IMR-90 (cell line): ENCODE measurements at regions not wholly inside any gene's neighbourhood (a gene's known extent, or its start where the extent isn't known, plus 50 kb on each side); places are given as distances from the start of the nearest gene placed in this dataset.

Experiments
- ATAC-seq: fragments of 200-7000 bp; cut with Tn5 transposase; 2 replicates; pipeline ENCODE4 v1.9.1; 2020; ENCODE audit warnings: low read depth, mild to moderate bottlenecking, moderate library complexity
- BruUV-seq: library from RNA; stranded (reverse); fragments of 400-500 nt; replicated peaks from 2 replicates; lab custom pipeline; 2021; lab: Mats Ljungman, UMichigan
- CTCF ChIA-PET: fragments of 300-600 bp; formaldehyde crosslinking; extraction: SDS; loops from one replicate; lab custom pipeline; 2021; ENCODE audit warnings: antibody characterized with exemption; lab: Yijun Ruan, JAX
- POLR2A ChIA-PET: fragments of 300-600 bp; sonication (Branson Sonifier 250); formaldehyde crosslinking; loops from one replicate; lab custom pipeline; 2022; ENCODE audit warnings: antibody characterized with exemption; ENCODE audit not compliant: unreplicated experiment; lab: Charles Lee
- DNase-seq: peaks from one replicate; pipeline ENCODE4 v3.0.0; 2013
- H2AFZ ChIP-seq: replicated peaks from 2 replicates; pipeline ENCODE3; 2013; ENCODE audit warnings: low read length, mild to moderate bottlenecking; ENCODE audit not compliant: poor library complexity
- H2AK5ac ChIP-seq: 2 replicates; pipeline ENCODE4 v1.6.1; 2013; ENCODE audit warnings: low read depth, low read length, inconsistent platforms
- H2AK9ac ChIP-seq: replicated peaks from 2 replicates; pipeline ENCODE3; 2013; ENCODE audit warnings: mild to moderate bottlenecking, low read depth, low read length, moderate library complexity; ENCODE audit not compliant: poor library complexity
- H2BK120ac ChIP-seq: 2 replicates; pipeline ENCODE4 v1.6.1; 2013; ENCODE audit warnings: low read depth, low read length, inconsistent platforms
- H2BK15ac ChIP-seq: 3 replicates; pipeline ENCODE4 v1.6.1; 2013; ENCODE audit warnings: low read depth, low read length, inconsistent platforms
- H2BK20ac ChIP-seq: 2 replicates; pipeline ENCODE4 v1.6.1; 2013; ENCODE audit warnings: low read depth, mild to moderate bottlenecking, inconsistent platforms, low read length, moderate library complexity
- H2BK5ac ChIP-seq: 2 replicates; pipeline ENCODE4 v1.6.1; 2013; ENCODE audit warnings: mild to moderate bottlenecking, low read depth, low read length, inconsistent platforms; ENCODE audit not compliant: poor library complexity, severe bottlenecking
- H3K14ac ChIP-seq: replicated peaks from 2 replicates; pipeline ENCODE4 v1.6.1; 2013; ENCODE audit warnings: low read depth, low read length, inconsistent platforms
- H3K18ac ChIP-seq: 2 replicates; pipeline ENCODE4 v1.6.1; 2013; ENCODE audit warnings: low read depth, low read length, control low read depth
- H3K23ac ChIP-seq: 2 replicates; pipeline ENCODE4 v1.6.1; 2013; ENCODE audit warnings: low read depth, low read length, inconsistent platforms
- H3K27ac ChIP-seq: 2 replicates; pipeline ENCODE4 v1.5.1; 2013; ENCODE audit warnings: mild to moderate bottlenecking, control low read depth, low read length; ENCODE audit not compliant: insufficient read depth
- H3K27me3 ChIP-seq: 2 replicates; pipeline ENCODE4 v1.6.1; 2013; ENCODE audit warnings: low read length; ENCODE audit not compliant: control insufficient read depth, insufficient read depth
- H3K36me3 ChIP-seq: 2 replicates; pipeline ENCODE4 v1.6.1; 2013; ENCODE audit warnings: low read length, mixed read lengths; ENCODE audit not compliant: control insufficient read depth, insufficient read depth
- H3K4ac ChIP-seq: 2 replicates; pipeline ENCODE4 v1.6.1; 2013; ENCODE audit warnings: low read depth, low read length, inconsistent platforms
- H3K4me1 ChIP-seq: 2 replicates; pipeline ENCODE4 v1.6.1; 2013; ENCODE audit warnings: low read length, mixed read lengths; ENCODE audit not compliant: control insufficient read depth, insufficient read depth
- H3K4me2 ChIP-seq: 2 replicates; pipeline ENCODE4 v1.6.1; 2013; ENCODE audit warnings: low read depth, mild to moderate bottlenecking, control low read depth, low read length, moderate library complexity
- H3K4me3 ChIP-seq: 2 replicates; pipeline ENCODE4 v1.5.1; 2013; ENCODE audit warnings: low read depth, mild to moderate bottlenecking, control low read depth, low read length, moderate library complexity; ENCODE audit not compliant: insufficient read depth
- H3K56ac ChIP-seq: 2 replicates; pipeline ENCODE4 v1.6.1; 2013; ENCODE audit warnings: low read length, inconsistent platforms; ENCODE audit not compliant: insufficient read depth; ENCODE audit errors: extremely low read depth
- H3K79me1 ChIP-seq, 2 experiments: 2 replicates each; pipeline ENCODE4 v1.6.1; 2013; ENCODE audit warnings: low read length in 2 of 2, inconsistent platforms in 1 of 2, low read depth in 1 of 2
- H3K9ac ChIP-seq: 2 replicates; pipeline ENCODE4 v1.6.1; 2013; ENCODE audit warnings: low read depth, low read length, control low read depth
- H3K9me1 ChIP-seq: 2 replicates; pipeline ENCODE4 v1.6.1; 2013; ENCODE audit warnings: low read length, inconsistent platforms; ENCODE audit not compliant: insufficient read depth
- H3K9me3 ChIP-seq: 2 replicates; pipeline ENCODE4 v1.6.1; 2013; ENCODE audit warnings: low read length; ENCODE audit not compliant: control insufficient read depth, insufficient read depth
- H4K20me1 ChIP-seq: 2 replicates; pipeline ENCODE4 v1.6.1; 2013; ENCODE audit warnings: low read length, inconsistent platforms; ENCODE audit not compliant: insufficient read depth
- H4K5ac ChIP-seq: 2 replicates; pipeline ENCODE4 v1.6.1; 2013; ENCODE audit warnings: mild to moderate bottlenecking, low read depth, low read length, control low read depth
- H4K8ac ChIP-seq, 2 experiments: 2 replicates each; pipeline ENCODE4 v1.6.1; 2013; ENCODE audit warnings: low read depth in 2 of 2, low read length in 2 of 2, control low read depth in 1 of 2, inconsistent platforms in 1 of 2
- H4K91ac ChIP-seq: 2 replicates; pipeline ENCODE4 v1.6.1; 2013; ENCODE audit warnings: low read depth, low read length, inconsistent platforms; ENCODE audit not compliant: insufficient read depth
- BHLHE40 ChIP-seq: fragments of 150-350 bp; IDR thresholded peaks from 2 replicates; pipeline ENCODE4 v1.6.1; 2016; ENCODE audit warnings: mild to moderate bottlenecking, low read depth, low read length
- CEBPB ChIP-seq: IDR thresholded peaks from 2 replicates; pipeline ENCODE4 v1.6.1; 2012; ENCODE audit warnings: low read depth, low read length, improper control_type of control experiment
- CHD1 ChIP-seq: IDR thresholded peaks from 2 replicates; pipeline ENCODE4 v1.6.1; 2012; ENCODE audit warnings: low read depth, low read length, improper control_type of control experiment
- CTCF ChIP-seq: conservative IDR thresholded peaks from 2 replicates; pipeline ENCODE4 v1.5.1; 2012; ENCODE audit warnings: mild to moderate bottlenecking, low read depth, low read length, improper control_type of control experiment
- ELK1 ChIP-seq: fragments of 150-350 bp; IDR thresholded peaks from 2 replicates; pipeline ENCODE4 v1.6.1; 2016; ENCODE audit warnings: low read depth, mild to moderate bottlenecking, low read length, moderate library complexity, borderline replicate concordance
- FOS ChIP-seq: fragments of 150-350 bp; IDR thresholded peaks from 2 replicates; pipeline ENCODE4 v1.6.1; 2016; ENCODE audit warnings: low read depth, low read length
- MAFK ChIP-seq: IDR thresholded peaks from 2 replicates; pipeline ENCODE4 v1.6.1; 2012; ENCODE audit warnings: low read depth, low read length, improper control_type of control experiment
- MAZ ChIP-seq: IDR thresholded peaks from 2 replicates; pipeline ENCODE4 v1.6.1; 2012; ENCODE audit warnings: low read depth, mild to moderate bottlenecking, low read length, improper control_type of control experiment, moderate library complexity, borderline replicate concordance
- MXI1 ChIP-seq: IDR thresholded peaks from 2 replicates; pipeline ENCODE4 v1.6.1; 2012; ENCODE audit warnings: low read depth, mild to moderate bottlenecking, low read length, moderate library complexity, borderline replicate concordance
- NFE2L2 ChIP-seq: fragments of 150-350 bp; IDR thresholded peaks from 2 replicates; pipeline ENCODE4 v1.6.1; 2016; ENCODE audit warnings: low read depth, mild to moderate bottlenecking, low read length
- POLR2A ChIP-seq: IDR thresholded peaks from 2 replicates; pipeline ENCODE4 v1.6.1; 2012; ENCODE audit warnings: mild to moderate bottlenecking, low read depth, low read length
- RCOR1 ChIP-seq: IDR thresholded peaks from 2 replicates; pipeline ENCODE4 v1.6.1; 2012; ENCODE audit warnings: mild to moderate bottlenecking, low read length, improper control_type of control experiment; ENCODE audit not compliant: insufficient replicate concordance
- RFX5 ChIP-seq: IDR thresholded peaks from 2 replicates; pipeline ENCODE4 v1.8.0; 2012; ENCODE audit warnings: low read depth, mild to moderate bottlenecking, low read length, moderate library complexity
- SMC3 ChIP-seq: fragments of 150-350 bp; IDR thresholded peaks from 2 replicates; pipeline ENCODE4 v1.6.1; 2016; ENCODE audit warnings: low read depth, mild to moderate bottlenecking, antibody characterized with exemption, low read length, moderate library complexity
- USF2 ChIP-seq: fragments of 150-350 bp; IDR thresholded peaks from 2 replicates; pipeline ENCODE4 v1.6.1; 2017; ENCODE audit warnings: mild to moderate bottlenecking, antibody characterized with exemption, low read length, low read depth
- WGBS, 2 experiments: methylation state at CpG; one replicate each; pipeline versions ENCODE4 v1.1.5 to v1.1.7; 2013; ENCODE audit warnings: missing lambda C conversion rate in 2 of 2; ENCODE audit not compliant: insufficient read length in 1 of 2; ENCODE audit errors: extremely low coverage in 2 of 2; 5-methylcytosine and 5-hydroxymethylcytosine counted together
- dilution Hi-C: fragments of 300-500 bp; cut with HindIII; formaldehyde crosslinking; loops from one replicate; pipeline ENCODE4 v1.14.3; 2018; ENCODE audit warnings: low sequenced_read_pairs; ENCODE audit not compliant: unreplicated experiment
- in situ Hi-C: fragments of 300-500 bp; cut with MboI; formaldehyde crosslinking; loops from 3 replicates; pipeline ENCODE4 v1.14.3; 2019; ENCODE audit warnings: low sequenced_read_pairs, inconsistent platforms, mixed read lengths
- intact Hi-C: fragments of 100-400 bp; cut with micrococcal nuclease; formaldehyde crosslinking; loops from 2 replicates; pipeline ENCODE4 v1.10.0; 2022

GRCh38 chr20:48478806-48479585 lies 348.8 kb downstream of the PREX1 start:
- Histone ChIP-seq H3K9me1 (no peaks in the 10 kb centered on the region), H3K4me1 (no peaks in the 10 kb centered on the region), H3K23ac (no peak overlapping the region), H2BK15ac (no peak overlapping the region), H3K4me2 (no peak overlapping the region), H2AK5ac (no peak overlapping the region), H3K79me1 (no peaks in the 10 kb centered on the region), H3K4ac (no peak overlapping the region), H2BK120ac (no peak overlapping the region), H3K18ac (no peak overlapping the region), H2AFZ (no peak overlapping the region), H4K91ac (no peak overlapping the region), H3K4me3 (no peak overlapping the region), H2BK5ac (no peak overlapping the region), H4K20me1 (no peaks in the 10 kb centered on the region), H2AK9ac (no peak overlapping the region), H3K9ac (no peak overlapping the region), H4K8ac (no peak overlapping the region), H3K14ac (no peak overlapping the region), H3K56ac (no peak overlapping the region), H3K27me3 (peaks cover 5% of the 10 kb centered on the region), H2BK20ac (no peak overlapping the region), H3K9me3 (no peaks in the 10 kb centered on the region), H3K27ac (no peak overlapping the region), H4K5ac (no peak overlapping the region), H3K36me3 (no peaks in the 10 kb centered on the region)
- no TSS peak for BruUV-seq
- TF ChIP-seq POLR2A (no peak), ELK1 (no peak), CEBPB (no peak), USF2 (no peak), NFE2L2 (no peak), FOS (no peak), RFX5 (no peak), BHLHE40 (no peak), CTCF (no peak), MAZ (no peak), CHD1 (no peak), SMC3 (no peak), MXI1 (no peak), MAFK (no peak), RCOR1 (no peak)
- in situ Hi-C loops, result no loop called here
- intact Hi-C loops, result no loop called here
- 0% methylated on average over 2 of the region's 9 CpGs; no CpG with 5 or more reads in 1 of the 2 experiments for WGBS, 2 experiments
- DNase-seq, result no peak
- POLR2A ChIA-PET, result no interaction called here
- CTCF ChIA-PET, result no interaction called here
- ATAC-seq, result no peak
- dilution Hi-C loops, result no loop called here
